ENCODE measurements at regions not wholly inside any gene's neighbourhood (a gene's known extent, or its start where the extent isn't known, plus 50 kb on each side); places are given as distances from the start of the nearest gene placed in this dataset.

DNA sequence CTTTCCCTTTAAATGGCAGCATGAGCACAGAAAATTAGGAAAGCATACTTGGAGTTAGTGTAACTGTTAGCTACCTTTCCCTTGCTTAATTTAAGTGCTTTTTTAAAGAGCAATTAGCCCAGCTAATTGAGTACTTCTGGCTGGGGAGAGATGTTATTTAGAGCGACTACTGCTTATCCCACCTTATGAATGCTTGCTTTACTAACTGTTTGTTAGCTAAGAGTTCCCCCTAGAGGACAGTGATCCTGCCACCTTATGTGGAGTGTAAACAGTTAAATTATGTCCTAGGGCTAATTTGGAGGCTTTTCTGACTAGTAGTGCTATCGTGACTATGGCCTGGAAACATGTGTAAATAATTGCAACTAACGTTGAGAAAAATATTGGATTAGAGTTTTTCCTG, 909.4 kb downstream of the FSTL5 start:
- TF ChIP-seq TAF1 (IDR thresholded peaks at IDR 0.05; ENCODE audit: low read depth, low read length) (no peak), POLR2AphosphoS5 (IDR thresholded peaks at IDR 0.05; ENCODE audit: low read depth, low read length) (no peak)
